ENCODE measurements at regions not wholly inside any gene's neighbourhood (a gene's known extent, or its start where the extent isn't known, plus 50 kb on each side); places are given as distances from the start of the nearest gene placed in this dataset.
"Not testable (repeated sequence)": the region's sequence is repeated elsewhere in the genome, so short reads cannot be mapped to it uniquely, and the experiment has no call there.

GRCh38 chr5:93682471-93683404, 58.7 kb downstream of the POU5F2 start:
- DNase-seq (ENCODE audit: low read depth) = not testable (repeated sequence)

- no peak for DNase-seq (ENCODE audit: low read depth)
Observed at GRCh38 chr5:93681432-93681831, 60.0 kb downstream of the POU5F2 start.

- peak; percentile 82 for DNase-seq (ENCODE audit: low read depth)
Observed at GRCh38 chr5:93677359-93677891, 64.0 kb downstream of the POU5F2 start.

GRCh38 chr5:93676704-93677103, 64.7 kb downstream of the POU5F2 start:
- DNase-seq (ENCODE audit: low read depth) = no peak

DNA sequence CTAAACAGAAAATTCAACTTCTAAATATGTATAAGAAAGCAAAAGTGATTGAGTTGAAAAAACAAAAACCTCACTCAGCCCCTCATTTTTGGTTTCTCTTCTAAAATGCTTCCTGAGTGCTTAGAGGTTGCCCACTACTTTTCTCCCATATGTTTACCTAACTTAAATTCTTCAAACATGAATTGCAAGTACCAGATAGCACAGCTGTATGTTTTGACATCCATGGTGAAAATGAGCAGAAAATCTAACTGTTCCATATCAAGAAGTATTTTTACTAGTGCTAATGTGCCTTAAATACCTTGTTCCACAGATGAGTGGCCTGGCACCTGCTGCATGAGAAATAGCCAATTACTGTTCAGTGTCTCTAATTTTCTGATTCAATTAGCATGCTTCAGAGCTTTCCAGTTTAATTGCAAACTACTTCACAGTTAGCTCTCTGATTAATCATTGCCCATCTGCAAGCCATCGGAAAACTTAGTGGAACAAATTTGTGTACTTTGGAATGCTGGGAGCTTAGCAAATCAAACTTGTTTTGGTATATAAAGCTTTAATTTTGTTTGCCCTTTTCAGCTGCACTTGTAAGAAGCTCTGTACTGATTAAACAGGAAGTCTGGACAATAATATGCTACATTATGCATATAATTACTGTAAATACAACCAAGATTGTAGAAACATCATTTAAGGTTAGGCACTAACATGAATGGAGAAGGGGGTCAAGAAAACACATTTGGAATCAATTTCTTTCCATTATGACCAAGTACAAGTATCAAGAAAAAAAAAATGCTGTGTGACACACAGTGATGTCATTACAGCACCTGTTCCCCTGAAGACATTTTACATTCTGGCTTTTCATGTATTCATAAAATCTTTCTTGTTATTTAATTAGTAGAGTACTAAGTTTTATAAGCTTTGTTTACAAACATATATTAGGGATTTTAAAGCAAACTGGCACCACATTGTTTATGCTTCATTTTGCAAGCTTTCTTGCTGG, 65.6 kb downstream of the POU5F2 start:
- no peak for DNase-seq (ENCODE audit: low read depth)

DNA sequence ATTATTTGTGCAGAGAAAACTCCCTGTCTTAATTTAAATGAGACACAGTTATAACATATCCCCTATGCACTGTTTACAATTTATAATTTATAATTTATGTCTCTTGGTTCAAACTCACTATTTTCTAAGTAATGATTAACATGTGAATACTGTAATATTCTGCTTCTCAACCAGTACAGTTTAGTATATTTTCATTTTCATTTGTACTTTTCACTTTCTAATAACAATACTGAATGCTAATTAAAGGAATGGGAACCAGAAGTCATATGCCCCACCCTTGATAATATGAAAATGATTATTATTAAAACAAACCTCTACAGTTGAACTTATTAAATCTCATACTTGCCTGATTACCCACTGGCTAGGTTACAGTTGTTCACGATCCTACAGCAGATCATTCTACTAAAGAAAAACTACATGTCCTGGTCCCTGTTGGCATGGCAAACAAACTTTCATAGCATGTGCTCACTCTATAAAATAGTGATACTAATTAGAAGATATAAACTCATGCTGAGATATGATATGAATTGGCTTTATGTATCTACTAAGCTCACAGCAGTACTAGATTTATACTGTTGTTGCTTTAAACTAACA, 66.4 kb downstream of the POU5F2 start:
- DNase-seq (ENCODE audit: low read depth) = no peak

DNA sequence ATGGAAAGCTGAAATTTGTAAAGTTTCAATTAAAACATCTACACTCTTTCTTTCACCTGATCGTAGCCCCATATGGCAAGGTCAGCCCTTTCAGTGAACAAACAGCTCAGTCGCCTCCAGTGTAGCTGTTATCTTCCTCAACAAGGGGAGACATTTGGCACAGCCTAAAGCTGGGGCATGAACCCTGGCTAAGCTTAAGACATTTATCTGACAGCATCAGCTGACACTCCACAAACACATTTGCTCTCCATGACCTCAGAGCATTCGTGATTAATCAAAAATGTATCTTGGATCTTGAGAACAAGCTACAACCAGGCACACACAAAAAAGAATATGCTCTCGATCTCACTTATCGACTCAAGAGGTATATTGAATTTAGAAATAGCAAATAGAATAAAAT, 67.3 kb downstream of the POU5F2 start:
- no peak for DNase-seq (ENCODE audit: low read depth)

DNA sequence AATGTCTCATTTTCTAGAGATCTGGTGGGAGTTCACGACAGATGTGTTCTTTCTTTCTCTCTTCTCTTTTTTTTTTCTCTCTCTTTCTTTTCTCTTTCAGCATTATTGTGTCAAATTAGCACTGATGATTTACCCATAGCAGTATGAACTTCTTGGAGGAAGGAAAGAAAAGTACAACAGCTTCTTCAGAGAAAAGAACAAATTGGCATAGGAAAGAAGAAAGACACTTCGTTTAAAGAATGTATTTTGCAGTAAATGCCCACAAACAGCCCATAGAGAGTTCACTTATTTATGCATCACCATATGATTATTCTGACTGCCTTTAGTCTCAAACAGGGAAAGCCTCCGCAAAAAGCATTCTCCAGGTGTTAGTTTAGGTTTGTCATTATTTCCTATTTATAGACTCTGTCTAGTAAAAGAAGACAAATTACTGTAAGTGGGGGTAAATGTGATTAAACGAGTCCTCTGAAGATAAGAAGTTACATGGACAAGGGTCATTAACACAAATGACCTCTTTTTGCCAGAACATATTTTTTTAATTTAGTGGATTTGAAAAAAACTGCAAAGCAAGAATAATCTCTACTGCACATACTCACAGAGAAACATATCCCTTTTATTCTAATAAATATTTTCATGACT, 68.0 kb downstream of the POU5F2 start:
- no peak for DNase-seq (ENCODE audit: low read depth)

- no peak for DNase-seq (ENCODE audit: low read depth)
Observed at GRCh38 chr5:93665648-93666047, 75.8 kb downstream of the POU5F2 start.

- no peak for DNase-seq (ENCODE audit: low read depth)
Observed at GRCh38 chr5:93660677-93661076, 77.7 kb downstream of the NR2F1 start.

- no peak for DNase-seq (ENCODE audit: low read depth)
Observed at GRCh38 chr5:93658044-93658443, 75.0 kb downstream of the NR2F1 start.

DNA sequence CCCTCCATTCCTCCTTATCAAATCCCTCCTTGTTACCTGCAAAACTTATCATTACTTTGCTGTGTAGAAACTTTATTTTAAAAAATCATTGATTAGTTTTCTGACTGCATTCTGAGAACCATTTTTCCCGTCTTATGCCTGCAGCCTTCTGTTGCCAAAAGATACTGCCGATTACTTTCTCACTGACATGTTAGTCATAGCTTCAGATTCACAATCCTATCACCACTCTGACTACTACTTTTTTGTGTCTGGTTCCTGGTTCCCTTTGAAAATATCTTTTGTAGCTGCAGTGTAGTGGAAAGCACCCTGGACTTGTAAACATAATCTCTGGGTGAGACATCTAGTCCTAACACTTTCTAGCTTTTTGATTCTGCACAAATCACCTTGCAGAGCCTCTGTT, 71.7 kb downstream of the NR2F1 start:
- DNase-seq (ENCODE audit: low read depth) = no peak

GRCh38 chr5:93653716-93654115, 70.7 kb downstream of the NR2F1 start:
- DNase-seq (ENCODE audit: low read depth) = no peak

DNA sequence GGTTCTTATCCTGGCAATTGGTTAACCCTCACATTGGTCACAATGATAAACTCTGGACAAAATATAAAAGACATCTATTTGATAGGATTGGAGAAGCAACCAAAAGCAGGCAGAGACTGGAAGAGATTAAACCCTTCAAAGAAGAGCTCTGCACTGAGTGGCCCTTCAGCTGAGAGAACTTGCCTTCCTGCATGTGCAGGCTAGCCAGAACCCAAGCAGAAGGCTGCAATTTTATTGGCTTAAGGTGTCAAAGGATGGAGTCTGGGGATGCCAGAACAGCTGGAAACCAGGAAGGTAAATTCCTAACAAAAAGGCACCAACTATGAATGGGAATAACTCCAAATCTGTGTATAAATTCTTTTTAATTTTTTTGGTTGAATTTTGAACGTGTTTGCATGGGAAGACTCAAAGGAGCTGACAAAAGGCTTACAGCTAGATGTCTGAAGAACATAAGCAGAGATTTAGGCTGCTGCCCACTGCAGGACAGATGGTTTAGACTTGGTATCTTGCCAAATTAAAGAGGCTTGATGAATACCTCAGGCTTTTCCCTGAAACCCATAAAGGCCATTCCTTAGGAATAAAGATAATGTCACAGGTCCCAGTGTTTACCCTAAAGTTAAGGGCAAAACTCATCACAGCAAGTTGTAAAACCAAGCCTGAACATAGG, 66.3 kb downstream of the NR2F1 start:
- no peak for DNase-seq (ENCODE audit: low read depth)

DNA sequence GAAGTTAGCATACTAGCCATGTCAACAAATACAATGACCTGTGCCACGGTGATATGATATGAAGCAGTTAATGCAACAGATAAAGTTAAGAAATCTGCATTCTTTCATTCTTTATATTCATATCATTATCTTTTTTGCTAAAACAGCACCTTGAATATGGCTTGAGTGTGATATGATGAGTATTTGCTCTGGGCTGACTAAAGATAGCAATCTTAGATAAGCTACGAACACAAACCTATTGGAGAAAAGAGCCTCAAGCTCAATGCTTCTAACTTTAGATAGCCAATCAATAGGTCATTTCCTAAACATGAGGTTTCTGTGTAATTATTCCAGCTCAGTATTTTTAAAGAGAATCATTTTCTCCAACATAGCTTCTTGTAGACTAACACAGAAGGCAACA, 61.7 kb downstream of the NR2F1 start:
- DNase-seq (ENCODE audit: low read depth) = no peak

Measured in stromal cell of bone marrow (primary cell).